AG04449 (cell line): ENCODE measurements at regions not wholly inside any gene's neighbourhood (a gene's known extent, or its start where the extent isn't known, plus 50 kb on each side); places are given as distances from the start of the nearest gene placed in this dataset.

Source experiments
- CTCF ChIA-PET: fragments of 350-600 bp; formaldehyde crosslinking; extraction: SDS; loops from one replicate; lab custom pipeline; 2021; ENCODE audit warnings: antibody characterized with exemption; lab: Yijun Ruan, JAX
- POLR2A ChIA-PET: fragments of 400-600, 350-600 bp; formaldehyde crosslinking; extraction: SDS; loops from one replicate; lab custom pipeline; 2020; ENCODE audit warnings: antibody characterized with exemption, inconsistent platforms; lab: Yijun Ruan, JAX
- DNase-seq: peaks from one replicate; pipeline ENCODE4 v3.0.0-alpha.2; 2010; ENCODE audit warnings: low read depth, low spot score
- H3K4me3 ChIP-seq: 2 replicates; pipeline ENCODE4 v1.5.1; 2011; ENCODE audit warnings: low read depth, mild to moderate bottlenecking, control low read depth, low read length
- TF ChIP-seq, protein P1 (sequence below): IDR thresholded peaks from one replicate; pipeline ENCODE4 v1.5.1; 2011; ENCODE audit warnings: mild to moderate bottlenecking, moderate library complexity, low read length, control low read depth, inconsistent platforms; ENCODE audit not compliant: insufficient read depth; ENCODE audit errors: missing control alignments

- POLR2A ChIA-PET = no interaction called here
- H3K4me3 ChIP-seq = no peak overlapping the region
- DNase-seq = no peak
- TF ChIP-seq, protein P1, sequence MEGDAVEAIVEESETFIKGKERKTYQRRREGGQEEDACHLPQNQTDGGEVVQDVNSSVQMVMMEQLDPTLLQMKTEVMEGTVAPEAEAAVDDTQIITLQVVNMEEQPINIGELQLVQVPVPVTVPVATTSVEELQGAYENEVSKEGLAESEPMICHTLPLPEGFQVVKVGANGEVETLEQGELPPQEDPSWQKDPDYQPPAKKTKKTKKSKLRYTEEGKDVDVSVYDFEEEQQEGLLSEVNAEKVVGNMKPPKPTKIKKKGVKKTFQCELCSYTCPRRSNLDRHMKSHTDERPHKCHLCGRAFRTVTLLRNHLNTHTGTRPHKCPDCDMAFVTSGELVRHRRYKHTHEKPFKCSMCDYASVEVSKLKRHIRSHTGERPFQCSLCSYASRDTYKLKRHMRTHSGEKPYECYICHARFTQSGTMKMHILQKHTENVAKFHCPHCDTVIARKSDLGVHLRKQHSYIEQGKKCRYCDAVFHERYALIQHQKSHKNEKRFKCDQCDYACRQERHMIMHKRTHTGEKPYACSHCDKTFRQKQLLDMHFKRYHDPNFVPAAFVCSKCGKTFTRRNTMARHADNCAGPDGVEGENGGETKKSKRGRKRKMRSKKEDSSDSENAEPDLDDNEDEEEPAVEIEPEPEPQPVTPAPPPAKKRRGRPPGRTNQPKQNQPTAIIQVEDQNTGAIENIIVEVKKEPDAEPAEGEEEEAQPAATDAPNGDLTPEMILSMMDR = no peak
- CTCF ChIA-PET = interaction anchor here (1.1 to 1.3 kb wide), 2 partner anchors 10 to 44 kb away, joined by 3 to 6 read pairs; no protein-coding TSS in a partner anchor
Observed at GRCh38 chr3:72195895-72196294, 410.9 kb upstream of the PROK2 start.

DNA sequence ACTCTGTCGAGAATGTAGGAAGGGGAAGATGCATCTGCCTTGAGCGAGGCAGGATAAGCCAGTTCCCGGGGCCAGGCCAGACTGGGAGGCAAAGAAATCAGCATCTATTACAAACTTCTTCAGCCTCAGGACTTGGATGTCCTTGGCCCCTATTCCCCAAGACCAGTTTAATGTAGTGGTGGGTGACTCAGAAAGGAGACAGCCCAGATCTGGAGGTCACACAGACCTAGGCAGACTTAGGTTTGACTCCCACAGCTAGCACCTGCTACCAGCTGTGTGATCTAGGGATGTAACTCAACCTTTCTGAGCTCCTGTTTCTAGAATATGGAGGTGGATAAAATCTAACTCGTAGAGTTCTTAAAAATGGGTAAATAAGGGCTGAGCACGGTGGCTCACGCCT lies 409.5 kb upstream of the PROK2 start:
- no peak for DNase-seq
- CTCF ChIA-PET = no interaction called here

DNA sequence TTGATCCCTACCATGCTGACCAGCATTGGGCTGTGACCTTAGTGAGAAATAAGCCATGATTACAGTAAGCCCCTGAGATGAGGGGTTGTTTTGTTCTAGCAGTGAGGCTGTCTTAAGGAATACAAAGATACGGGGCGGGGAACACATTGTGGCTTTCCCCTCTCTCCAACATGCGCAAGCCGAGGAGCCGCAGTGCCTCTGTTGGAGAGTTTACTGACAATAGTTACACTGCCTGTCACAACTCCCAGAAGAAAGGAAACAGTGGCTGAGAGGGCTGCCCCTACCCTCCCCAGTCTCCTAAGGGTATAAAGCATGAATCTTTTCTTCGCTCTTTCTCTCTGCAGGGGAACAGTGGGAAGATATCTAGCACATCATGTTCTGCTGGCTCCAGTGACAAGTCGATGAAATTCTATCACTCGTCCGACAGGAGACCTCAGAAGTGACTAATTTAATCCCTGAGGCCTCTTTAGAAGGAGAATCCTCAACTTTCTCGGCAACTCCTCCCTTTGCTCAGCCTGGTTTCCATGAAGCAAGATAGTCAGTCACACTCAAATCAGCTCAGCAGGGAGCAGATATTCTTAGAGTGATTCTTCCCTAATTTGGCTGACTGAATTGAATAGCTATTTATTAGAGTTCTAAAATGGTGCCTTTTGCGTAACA lies 409.0 kb upstream of the PROK2 start:
- POLR2A ChIA-PET = no interaction called here
- H3K4me3 ChIP-seq = no peak overlapping the region
- DNase-seq = no peak
- TF ChIP-seq, protein P1 = no peak
- CTCF ChIA-PET = no interaction called here

More for the DNA sequence above, 409.5 kb upstream of the PROK2 start:
- POLR2A ChIA-PET = no interaction called here
- no peak overlapping the region for H3K4me3 ChIP-seq
- TF ChIP-seq, protein P1 = no peak

DNA sequence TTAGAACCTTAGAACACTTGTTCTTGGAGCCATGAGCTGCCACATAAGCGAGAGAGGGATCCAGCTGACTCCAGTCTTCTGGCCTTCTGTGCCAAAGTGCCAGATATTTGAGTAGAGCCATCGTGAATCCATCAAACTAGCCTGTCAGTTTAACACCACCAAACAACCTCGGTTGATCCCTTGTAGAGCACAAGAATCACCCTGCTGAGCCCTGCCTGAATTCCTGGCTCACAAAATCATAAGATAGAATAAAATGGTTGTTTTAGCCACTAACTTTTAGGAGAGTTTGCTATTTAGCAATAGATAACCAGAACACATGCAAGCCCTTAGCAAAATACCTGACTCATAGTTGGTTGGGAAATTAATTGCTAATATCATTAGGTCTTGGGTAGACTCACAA lies 407.6 kb upstream of the PROK2 start:
- POLR2A ChIA-PET = no interaction called here
- no peak for DNase-seq
- CTCF ChIA-PET = no interaction called here
- TF ChIP-seq, protein P1 = no peak
- no peak overlapping the region for H3K4me3 ChIP-seq

- ChIA-PET POLR2A (no interaction called here), CTCF (interaction anchor here (0.6 to 0.9 kb wide), 2 partner anchors 11 to 631 kb away, joined by 3 read pairs; no protein-coding TSS in a partner anchor)
- DNase-seq = no peak
- TF ChIP-seq, protein P1 = no peak
- H3K4me3 ChIP-seq = no peak overlapping the region
Observed at GRCh38 chr3:72191209-72191960, 406.4 kb upstream of the PROK2 start.

DNA sequence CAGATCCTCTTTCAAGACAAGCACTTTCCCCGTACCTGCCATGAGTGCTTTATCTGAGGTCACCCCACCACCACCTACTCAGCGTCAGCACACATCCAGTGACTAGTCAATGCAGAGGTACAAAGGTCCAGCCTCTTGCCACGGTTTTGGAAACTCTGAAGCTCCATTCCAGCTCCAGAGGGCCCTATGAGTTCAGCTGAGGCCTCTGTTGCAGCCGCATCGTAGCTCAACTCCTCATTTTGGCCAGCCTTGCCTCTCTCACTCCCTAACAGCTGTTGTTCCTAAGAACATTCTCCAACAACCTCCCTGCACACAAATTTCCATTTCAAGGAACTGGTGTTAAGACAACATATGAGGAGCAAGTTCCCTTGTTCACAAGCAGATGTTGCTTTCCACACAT lies 405.1 kb upstream of the PROK2 start:
- no peak for DNase-seq
- H3K4me3 ChIP-seq = no peak overlapping the region
- CTCF ChIA-PET = no interaction called here
- POLR2A ChIA-PET = no interaction called here
- TF ChIP-seq, protein P1 = no peak
